ENCODE measurements at regions not wholly inside any gene's neighbourhood (a gene's known extent, or its start where the extent isn't known, plus 50 kb on each side); places are given as distances from the start of the nearest gene placed in this dataset.

- POLR2A ChIA-PET: no interaction called here
- TF ChIP-seq CTCF (IDR thresholded peaks at IDR 0.05): no peak
- intact Hi-C loops (cut with micrococcal nuclease): no loop called here
- ATAC-seq: no peak
- Mint-ChIP-seq H3K27ac (no peak overlapping the region), H3K27me3 (no peaks in the 10 kb centered on the region), H3K4me3 (no peak overlapping the region), H3K4me1 (ENCODE audit: low read depth) (no peaks in the 10 kb centered on the region), H3K36me3 (ENCODE audit: low read depth) (no peaks in the 10 kb centered on the region), H3K9me3 (peaks cover 2% of the 10 kb centered on the region)
- no peak for DNase-seq
- CTCF ChIA-PET: no interaction called here
Measured at GRCh38 chr9:28832168-28832770, 1259.0 kb upstream of the C9orf72 start.

- no peaks in the 10 kb centered on the region for H3K36me3 Mint-ChIP-seq (ENCODE audit: low read depth)
- H3K9me3 Mint-ChIP-seq: no peaks in the 10 kb centered on the region
- TF ChIP-seq CTCF (IDR thresholded peaks at IDR 0.05): no peak
- intact Hi-C loops (cut with micrococcal nuclease): no loop called here
- ChIA-PET CTCF (no interaction called here), POLR2A (no interaction called here)
- no peak overlapping the region for H3K4me3 Mint-ChIP-seq
- ATAC-seq (no peak), DNase-seq (no peak)
- no peaks in the 10 kb centered on the region for H3K27me3 Mint-ChIP-seq
- no peak overlapping the region for H3K27ac Mint-ChIP-seq
- no peaks in the 10 kb centered on the region for H3K4me1 Mint-ChIP-seq (ENCODE audit: low read depth)
Measured at GRCh38 chr9:28834156-28834555, 1260.9 kb upstream of the C9orf72 start.

GRCh38 chr9:28839778-28840430, 1266.6 kb upstream of the C9orf72 start:
- POLR2A ChIA-PET: no interaction called here
- H3K4me1 Mint-ChIP-seq (ENCODE audit: low read depth): no peaks in the 10 kb centered on the region
- H3K4me3 Mint-ChIP-seq: no peak overlapping the region
- H3K9me3 Mint-ChIP-seq: peaks cover 4% of the 10 kb centered on the region
- DNase-seq (no peak), ATAC-seq (no peak)
- CTCF ChIA-PET: interaction anchor here (0.6 kb wide), 2 partner anchors 85 to 228 kb away, joined by 3 read pairs; no protein-coding TSS in a partner anchor
- H3K36me3 Mint-ChIP-seq (ENCODE audit: low read depth): no peaks in the 10 kb centered on the region
- H3K27me3 Mint-ChIP-seq: no peaks in the 10 kb centered on the region
- no peak overlapping the region for H3K27ac Mint-ChIP-seq
- intact Hi-C loops (cut with micrococcal nuclease): no loop called here
- no peak for TF ChIP-seq CTCF (IDR thresholded peaks at IDR 0.05)

- POLR2A ChIA-PET: no interaction called here
- no peaks in the 10 kb centered on the region for H3K4me1 Mint-ChIP-seq (ENCODE audit: low read depth)
- no peak for ATAC-seq
Measured at GRCh38 chr9:28841775-28842174, 1268.5 kb upstream of the C9orf72 start.

More at GRCh38 chr9:28841775-28842174, 1268.5 kb upstream of the C9orf72 start:
- no peak for DNase-seq
- Mint-ChIP-seq H3K27ac (no peak overlapping the region), H3K9me3 (peaks cover 6% of the 10 kb centered on the region), H3K27me3 (no peaks in the 10 kb centered on the region), H3K36me3 (ENCODE audit: low read depth) (no peaks in the 10 kb centered on the region), H3K4me3 (no peak overlapping the region)
- no peak for TF ChIP-seq CTCF (IDR thresholded peaks at IDR 0.05)
- intact Hi-C loops (cut with micrococcal nuclease): no loop called here
- CTCF ChIA-PET: no interaction called here
